DMS79 (cell line): ENCODE measurements at regions not wholly inside any gene's neighbourhood (a gene's known extent, or its start where the extent isn't known, plus 50 kb on each side); places are given as distances from the start of the nearest gene placed in this dataset.

Experiments
- DNase-seq: peaks from one replicate; lab custom pipeline; 2025; lab: John Stamatoyannopoulos, UW

- no peak for DNase-seq
Observed at GRCh38 chr2:235358981-235359471, 134.8 kb upstream of the AGAP1 start.

- no peak for DNase-seq
Observed at GRCh38 chr2:235360446-235360845, 133.4 kb upstream of the AGAP1 start.

- DNase-seq = no peak
Observed at GRCh38 chr2:235365743-235366142, 128.1 kb upstream of the AGAP1 start.

DNA sequence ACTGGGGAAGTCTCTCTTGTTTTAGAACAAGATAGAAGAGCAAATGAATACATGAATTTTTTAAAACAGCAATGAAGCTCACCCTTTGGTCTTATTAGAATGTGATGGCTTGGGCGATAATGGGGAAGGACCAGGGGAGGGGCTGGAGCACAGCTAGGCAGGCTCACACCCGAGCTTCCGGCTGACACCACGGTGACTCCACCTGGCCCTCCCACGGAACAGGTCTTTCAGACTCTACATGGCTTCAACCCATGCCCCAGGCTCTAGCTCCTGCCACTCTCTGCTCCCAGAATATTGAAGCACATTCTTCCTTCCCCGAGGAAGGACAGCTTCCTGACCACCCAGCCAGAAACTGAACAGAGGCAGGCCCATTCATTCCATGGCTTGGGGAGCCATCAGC lies 127.5 kb upstream of the AGAP1 start:
- no peak for DNase-seq

- no peak for DNase-seq
Observed at GRCh38 chr2:235366807-235367206, 127.0 kb upstream of the AGAP1 start.

DNA sequence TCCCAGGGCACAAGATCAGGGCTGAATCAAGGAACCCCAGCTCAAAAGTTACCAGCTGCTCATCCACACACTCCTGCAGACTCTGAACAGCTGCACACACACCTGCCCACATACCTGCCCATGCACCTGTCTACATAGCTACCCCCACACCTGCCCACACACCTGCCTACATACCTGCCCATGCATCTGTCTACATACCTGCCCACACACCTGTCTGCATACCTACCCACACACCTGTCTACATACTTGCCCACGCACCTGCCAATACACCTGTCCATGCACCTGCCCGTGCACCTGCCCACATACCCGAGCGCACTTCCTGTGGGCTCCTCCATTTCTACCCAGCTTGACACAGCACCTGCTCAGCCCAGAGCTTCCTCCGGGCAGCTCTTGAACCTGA lies 122.8 kb upstream of the AGAP1 start:
- DNase-seq = no peak

DNA sequence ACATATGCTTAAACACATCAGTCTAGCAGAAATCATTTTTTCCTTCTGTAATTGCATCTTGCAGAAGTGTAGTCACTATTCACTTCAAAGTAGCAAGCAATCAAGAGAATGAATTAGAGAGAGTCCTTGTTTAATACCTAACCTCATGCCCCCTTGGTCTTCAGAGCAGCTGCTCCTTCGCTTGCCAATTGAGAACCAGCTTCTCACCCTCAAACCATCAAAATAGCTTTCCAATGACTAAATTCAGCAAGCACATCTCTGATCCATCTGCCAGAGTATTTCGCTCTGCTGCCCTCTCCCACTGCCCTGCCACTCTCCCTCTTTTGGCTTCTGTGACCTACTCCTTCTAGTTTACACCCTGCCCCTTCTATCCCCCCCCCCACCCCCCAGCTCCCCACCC lies 120.7 kb upstream of the AGAP1 start:
- no peak for DNase-seq

DNA sequence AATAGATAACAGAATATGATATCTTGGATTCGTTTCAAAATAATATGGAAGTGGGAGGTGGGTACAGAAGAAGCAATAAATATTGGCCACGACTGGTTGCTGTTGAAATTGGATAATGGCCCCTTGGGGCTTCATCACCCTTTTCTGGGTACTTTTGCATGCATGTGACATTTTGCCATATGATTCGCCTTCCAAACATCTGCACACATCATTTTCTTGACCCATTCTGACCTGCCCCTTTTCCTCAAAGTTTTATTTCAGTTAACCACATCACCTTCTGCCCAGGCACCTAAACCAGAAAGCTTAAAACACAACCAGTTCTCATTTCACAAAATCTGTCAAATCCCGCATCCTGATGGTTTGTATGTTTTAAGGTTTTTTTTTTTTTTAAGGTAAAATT lies 116.7 kb upstream of the AGAP1 start:
- DNase-seq = no peak

GRCh38 chr2:235378246-235378645 lies 115.6 kb upstream of the AGAP1 start:
- DNase-seq = no peak

- no peak for DNase-seq
Observed at GRCh38 chr2:235378944-235379343, 114.9 kb upstream of the AGAP1 start.

- DNase-seq = no peak
Observed at GRCh38 chr2:235381261-235381912, 112.5 kb upstream of the AGAP1 start.

DNA sequence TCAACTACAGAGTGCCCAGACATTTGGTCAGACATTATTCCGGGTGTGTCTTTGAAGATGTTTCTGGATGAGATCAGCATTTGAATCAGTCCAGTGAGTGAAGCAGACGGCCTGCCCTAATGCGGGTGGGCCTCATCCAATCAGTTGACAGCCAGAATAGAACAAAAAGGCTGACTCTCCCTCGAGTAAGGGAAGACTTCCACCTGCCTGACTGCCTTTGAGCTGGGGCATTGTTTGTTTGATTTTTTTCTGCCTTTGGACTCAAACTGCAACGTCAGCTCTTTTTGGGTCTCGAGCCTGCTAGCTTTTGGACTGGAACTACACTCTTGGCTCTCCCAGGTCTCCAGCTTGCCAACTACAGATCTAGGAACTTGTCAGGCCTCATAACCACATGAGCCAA lies 111.7 kb upstream of the AGAP1 start:
- DNase-seq = no peak

GRCh38 chr2:235382601-235383000 lies 111.2 kb upstream of the AGAP1 start:
- no peak for DNase-seq

- DNase-seq = no peak
Observed at GRCh38 chr2:235383272-235383843, 110.5 kb upstream of the AGAP1 start.

DNA sequence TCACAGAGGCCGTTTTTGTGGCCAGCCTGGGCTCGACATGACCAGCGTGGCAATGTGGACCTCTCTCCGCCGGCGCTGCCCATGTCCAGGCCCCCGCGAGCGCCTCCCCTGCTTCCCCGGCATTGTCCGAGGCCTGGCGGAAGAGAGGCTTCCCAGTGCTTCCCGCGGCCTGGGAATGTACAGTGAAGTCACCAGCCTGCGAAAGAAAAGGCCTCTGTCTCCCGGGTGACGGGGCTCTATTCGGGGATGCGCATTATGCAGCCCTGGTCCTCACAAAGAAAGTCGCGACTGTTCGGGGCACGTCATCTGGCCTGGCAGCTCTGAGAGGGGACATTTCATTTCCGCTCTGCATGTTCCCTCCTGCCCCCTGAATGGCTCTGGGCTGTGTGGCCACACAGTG lies 109.2 kb upstream of the AGAP1 start:
- DNase-seq = no peak

DNA sequence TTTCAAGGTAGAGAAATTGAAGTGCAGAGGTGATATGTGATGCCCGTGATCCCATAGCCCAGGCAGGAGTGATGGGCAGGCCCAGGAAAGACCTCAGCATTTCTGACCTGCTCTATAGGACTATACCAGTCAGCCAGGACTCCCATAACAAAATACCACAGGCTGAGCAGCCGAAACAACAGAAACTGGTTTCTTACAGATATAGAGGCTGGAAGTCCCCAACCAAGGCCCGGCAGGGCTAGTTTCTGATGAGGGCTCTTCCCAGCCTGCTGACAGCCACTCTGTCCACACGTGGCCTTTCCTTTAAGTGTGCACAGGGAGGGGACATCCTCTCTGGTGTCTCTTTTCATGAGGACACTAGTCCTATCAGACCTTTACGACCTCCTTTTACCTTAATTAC lies 104.2 kb upstream of the AGAP1 start:
- DNase-seq = no peak

GRCh38 chr2:235390108-235390815 lies 103.6 kb upstream of the AGAP1 start:
- DNase-seq = peak; percentile 94

GRCh38 chr2:235390816-235391194 lies 103.0 kb upstream of the AGAP1 start:
- no peak for DNase-seq

DNA sequence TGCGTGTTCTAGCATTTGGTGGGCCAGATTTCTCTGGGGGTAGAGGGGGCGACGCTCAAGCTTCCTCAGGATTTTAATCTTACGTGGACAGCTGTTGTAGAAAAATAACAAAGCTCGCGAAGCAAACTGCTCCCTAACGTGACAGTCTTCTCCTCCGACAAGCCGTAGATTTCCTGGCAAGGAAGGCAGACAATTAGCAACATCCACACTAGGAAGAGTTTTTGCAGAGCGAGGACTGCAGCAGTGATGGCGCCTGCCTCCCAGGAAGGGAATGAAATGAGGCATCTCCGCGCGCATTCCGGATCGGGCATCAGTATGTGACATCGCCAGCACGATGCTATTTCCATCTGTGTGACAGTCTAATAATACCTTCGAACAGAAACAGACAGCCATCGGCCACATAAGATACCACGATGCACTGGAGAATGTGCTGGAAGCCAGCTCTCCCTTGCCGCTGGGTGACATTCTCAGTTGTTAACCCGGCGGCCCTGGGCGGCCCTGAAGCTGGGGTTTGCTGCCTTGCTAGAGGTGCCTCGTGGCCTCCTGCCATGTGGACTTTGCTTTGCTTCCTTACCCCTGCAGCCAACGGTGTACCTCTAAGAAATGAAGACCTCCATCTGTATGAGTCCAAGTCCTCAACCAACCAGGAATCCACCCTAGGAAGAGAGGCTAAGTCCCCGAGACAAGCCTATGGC lies 101.8 kb upstream of the AGAP1 start:
- no peak for DNase-seq

DNA sequence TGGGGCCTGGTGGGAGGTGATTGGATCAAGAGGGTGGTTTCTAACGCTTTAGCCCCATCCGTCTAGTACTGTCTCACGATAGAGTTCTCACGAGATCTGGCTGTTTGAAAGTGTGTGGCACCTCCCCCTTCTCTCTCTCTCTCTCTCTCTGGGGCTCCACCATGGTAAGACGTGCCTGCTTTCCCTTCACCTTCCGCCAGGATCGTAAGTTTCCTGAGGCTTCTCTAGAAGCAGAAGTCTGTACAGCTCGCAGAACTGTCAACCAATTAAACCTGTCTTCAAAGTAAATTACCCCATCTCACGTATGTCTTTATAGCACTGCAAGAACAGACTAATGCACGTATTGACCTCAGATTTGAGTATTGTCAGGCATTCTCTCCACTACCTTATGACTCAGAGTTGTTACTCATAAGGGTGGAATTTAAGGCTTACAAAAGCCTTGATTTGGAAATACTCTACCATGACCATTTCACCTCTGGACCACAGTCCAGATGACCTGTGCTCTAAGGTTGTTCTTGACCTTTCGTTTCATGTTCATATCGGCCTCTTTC lies 99.5 kb upstream of the AGAP1 start:
- no peak for DNase-seq

GRCh38 chr2:235396071-235396846 lies 97.6 kb upstream of the AGAP1 start:
- no peak for DNase-seq

- DNase-seq = no peak
Observed at GRCh38 chr2:235398321-235398720, 95.5 kb upstream of the AGAP1 start.
